Activated T-helper 1 cell treated with Interleukin-2 at 50 U/mL for 16 hours (primary cell): ENCODE measurements at regions not wholly inside any gene's neighbourhood (a gene's known extent, or its start where the extent isn't known, plus 50 kb on each side); places are given as distances from the start of the nearest gene placed in this dataset.
"Not testable (repeated sequence)": the region's sequence is repeated elsewhere in the genome, so short reads cannot be mapped to it uniquely, and the experiment has no call there.

Experiments used
- DNase-seq: peaks from one replicate; pipeline ENCODE4 v3.0.0-alpha.2; 2020; ENCODE audit warnings: low read depth

DNA sequence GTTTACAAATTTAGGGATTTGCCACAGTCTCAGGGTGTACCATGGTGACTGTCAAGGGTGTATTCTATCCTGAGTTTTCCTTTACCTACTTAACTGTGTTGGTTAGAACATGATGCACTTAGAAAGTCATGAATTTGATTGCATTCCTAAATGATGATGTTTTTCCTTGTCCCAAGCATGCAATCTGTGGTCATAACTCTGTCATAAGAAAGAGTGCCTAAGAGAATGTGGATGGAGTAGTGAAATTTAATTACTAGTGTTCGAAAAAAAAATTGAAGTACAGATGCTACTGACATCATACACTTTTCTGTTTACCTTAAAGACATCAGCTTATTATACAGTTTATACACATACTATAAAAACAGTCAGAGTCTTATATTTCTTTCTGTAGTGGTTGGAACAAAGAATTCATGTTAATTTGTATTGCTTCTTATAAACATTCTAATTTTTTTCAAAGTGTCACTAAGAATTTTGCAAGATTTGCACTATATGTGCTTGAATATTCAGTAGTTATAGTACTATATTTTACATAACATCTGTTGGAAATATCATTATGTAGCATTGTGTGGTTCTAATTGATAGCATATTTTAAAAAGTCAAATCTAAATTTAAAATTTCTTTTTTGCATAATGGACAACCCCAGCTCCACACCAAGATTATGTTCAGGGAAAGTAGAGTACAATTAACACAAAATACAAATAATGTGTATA is 231.3 kb upstream of the KCNMB2 start:
- no peak for DNase-seq

DNA sequence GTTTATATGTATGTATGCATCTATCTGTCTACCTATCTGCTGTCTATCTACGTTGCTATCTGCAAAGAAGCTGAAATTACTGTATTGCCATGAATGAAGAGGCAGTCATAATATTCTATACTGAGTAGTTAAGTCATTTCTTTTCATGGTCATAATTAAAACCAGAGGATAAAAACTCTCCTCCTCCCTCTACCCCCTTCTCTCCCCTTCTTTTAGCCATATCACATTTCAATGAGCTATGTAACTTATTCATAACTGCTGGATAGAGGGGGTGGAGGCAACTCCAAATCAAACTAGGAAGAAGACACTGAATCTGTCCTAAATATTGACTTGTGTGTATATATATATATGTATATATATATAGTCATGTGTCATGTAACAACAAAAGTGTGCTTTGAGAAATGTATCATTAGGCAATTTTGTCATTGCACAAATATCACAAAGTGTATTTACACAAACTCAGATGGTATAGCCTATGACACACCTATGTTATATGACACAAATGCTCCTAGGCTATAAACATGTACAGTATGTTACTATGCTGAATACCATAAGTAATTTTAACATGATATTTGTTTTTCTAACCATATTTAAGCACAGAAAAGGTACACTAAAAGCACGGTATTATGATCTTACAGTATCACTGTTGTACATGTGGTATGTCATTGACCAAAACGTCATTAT is 229.7 kb upstream of the KCNMB2 start:
- DNase-seq, result no peak

DNA sequence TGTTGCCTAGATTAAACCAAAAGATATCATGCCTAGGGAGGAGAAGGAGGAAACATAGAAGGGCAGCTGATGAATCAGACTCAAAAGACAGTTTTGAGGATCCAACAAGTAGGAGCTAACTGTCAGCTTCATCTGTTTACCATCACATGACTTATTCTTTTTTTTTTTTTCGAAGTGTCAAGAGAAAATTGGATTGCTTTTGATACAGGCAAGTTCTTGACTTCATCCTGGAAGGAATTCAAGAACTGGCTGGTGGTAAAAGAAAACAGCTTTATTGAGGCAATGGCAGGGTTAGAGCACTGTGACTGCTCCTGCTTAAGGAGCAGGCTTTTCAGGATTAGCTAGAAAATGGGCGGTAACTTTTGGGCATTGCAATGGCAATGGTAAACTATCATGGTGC is 227.5 kb upstream of the KCNMB2 start:
- no peak for DNase-seq

DNA sequence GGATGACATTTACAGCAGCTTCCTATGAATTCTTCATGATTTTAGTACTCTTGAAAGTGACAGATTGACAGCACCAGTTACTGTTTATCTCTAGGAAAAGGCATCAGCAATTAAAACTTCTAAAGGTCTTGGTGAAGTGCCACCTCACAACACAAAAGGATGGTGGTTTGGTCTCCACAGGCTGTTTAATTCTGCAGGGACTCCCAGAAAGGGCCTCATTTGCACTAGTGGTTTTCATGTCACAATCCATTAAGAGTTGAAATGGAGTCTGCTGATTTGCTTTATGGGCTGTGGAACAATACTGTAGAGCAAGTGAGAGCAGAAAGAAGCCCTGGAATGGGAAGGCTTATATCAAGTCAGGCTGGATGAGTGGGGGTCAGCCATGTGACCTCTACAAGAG is 225.3 kb upstream of the KCNMB2 start:
- DNase-seq, result no peak

DNA sequence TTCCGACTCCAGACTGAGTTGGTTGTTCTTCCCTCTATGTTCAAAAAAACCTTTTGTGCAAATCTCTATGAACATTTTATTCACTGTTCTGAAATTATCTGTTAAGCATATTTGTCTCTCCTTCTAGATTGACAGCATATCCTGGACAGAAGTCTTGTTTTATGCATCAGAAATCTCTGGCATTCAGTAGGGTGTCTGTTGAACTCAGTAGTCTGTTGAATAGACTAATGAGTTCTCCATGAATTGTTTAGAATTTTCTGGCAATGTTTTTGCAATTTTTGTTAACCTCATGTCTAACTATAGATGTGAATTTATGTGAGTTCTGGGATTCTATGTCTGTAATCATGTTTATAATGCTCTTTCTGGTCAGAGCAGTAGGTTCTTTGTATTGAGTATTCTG is 222.5 kb upstream of the KCNMB2 start:
- no peak for DNase-seq

DNA sequence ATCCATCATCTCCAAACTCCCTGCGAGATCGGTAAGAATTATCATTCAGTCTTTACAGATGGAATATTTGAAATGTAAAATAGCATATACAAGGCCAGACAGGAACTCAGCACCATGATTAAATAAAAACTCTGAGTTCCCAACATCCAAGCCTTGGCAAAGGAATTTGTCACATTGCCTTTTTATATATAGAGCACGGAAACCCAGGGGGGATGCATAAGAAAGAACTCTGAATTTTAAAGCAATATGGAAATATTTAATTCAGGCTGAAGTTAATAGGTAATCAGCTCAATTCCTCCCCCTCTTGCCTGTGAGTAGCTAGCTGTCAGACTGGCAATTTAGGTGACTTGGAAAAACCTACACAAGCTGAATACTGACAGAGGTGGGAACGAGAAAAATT is 217.9 kb upstream of the KCNMB2 start:
- DNase-seq, result no peak

DNA sequence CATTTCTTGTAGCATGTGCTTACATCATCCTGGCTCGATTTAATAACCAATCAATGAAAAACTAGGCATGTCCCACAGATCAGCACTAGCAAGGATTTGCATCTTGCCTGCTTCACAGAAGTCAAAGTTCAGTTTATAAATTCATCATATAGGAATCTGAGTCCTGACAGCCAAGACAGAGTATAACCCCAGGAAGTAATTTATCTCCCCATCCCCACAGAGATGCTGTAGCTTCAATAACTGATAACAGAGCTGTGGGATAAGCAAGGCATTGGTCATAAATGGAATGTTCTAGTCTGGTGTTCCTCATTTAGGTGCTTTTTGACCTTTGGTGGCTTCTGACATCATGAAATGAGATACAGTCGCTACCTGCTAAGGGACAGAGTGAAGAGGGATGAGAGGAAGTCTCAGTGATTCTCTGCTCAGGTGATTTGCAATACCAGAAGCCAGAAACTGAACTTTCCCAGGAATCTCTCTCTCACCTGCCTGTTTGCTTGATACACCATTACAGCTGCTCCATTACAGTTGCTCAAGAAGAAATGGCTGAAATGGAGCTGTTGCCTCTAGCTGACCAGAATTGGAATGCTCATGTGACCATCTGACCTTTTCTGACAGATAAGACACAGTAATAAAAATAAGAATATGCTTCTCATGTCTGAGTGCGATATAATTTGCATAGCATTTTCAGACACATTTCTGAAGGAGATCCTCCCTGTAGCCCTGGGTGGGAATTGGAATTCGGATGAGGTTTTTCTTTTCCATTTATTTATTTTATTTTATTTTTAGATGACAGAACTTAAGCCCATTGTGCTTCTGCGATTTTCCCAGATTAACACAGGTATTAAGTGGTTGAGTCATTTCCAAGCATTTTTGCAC is 217.1 kb upstream of the KCNMB2 start:
- no peak for DNase-seq

DNA sequence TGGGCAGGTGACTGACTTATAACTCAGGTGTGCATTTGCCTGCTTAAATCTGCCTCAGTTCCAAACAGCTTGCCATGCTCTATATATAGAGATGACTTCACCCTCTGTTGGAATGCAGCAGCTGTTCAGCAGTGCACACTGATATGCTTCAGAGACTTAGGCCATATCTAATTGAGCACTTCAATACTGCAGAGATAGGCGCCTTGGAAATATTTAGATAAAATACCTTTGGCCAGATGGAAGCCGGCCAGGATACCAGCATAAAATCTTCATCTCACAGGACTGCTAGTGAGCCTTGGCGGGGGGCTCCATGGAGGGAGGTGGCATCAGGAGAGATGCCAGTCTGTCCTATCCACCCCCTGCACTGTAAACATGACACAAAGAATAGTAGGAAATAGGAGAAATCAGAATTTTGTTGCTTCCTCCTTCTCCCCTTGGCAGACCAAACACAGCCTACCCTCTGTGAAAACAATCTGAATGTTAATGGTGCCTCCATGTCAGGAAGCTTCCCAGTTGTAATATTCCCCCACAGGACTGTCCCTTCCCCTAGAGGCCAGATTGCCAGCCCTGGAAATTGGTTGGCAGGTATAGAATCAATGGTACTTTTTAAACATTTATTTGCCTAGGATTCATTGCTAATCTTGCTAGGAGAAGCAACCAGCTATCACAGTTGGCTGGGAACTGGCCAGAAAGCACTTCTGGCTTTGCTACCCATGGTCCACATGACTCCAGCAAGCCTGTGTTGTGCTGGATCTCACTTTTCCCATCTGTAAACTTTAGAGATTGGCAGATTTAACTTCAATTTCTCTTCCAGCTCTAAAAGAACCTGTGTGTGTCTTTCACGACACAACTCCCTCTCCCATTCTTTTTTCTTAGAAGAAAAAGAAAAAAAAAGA is 215.5 kb upstream of the KCNMB2 start:
- DNase-seq, result no peak

DNA sequence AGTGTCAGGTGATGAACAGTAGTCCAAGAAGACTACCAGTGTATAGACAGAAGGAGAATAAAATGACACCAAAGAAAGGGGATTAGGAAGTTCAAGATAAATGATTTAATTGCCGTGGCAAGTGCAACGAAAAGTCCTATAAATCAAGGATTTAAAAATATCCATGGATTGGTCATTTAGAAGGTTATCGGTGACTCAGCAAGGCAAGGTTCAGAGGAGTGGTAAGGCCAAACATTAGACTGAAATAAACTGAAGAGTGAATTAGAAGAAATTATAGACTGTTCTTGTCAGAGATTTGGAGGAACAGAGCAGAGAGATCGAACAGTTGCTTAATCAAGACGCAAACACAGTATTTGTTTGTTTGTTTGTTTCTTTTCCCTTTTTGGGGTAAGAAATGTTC is 211.9 kb upstream of the KCNMB2 start:
- no peak for DNase-seq

DNA sequence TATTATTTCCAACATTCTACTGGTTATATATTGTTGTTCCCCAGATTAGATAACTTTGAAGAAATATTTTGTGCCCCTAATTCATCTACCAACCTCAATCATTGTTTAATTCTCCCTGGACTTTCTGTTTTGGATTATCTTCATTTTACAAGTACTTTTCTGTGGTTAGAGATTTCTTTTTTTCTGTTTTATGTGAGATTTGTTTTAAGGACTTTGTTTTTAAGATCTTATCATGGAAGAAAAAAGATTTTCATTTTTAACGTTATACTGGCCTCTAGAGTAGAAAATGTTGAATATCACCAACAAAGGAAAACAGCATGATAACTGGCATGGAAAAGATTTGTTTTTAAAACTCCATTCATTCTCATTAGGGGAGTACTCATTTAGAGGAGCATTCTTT is 210.9 kb upstream of the KCNMB2 start:
- no peak for DNase-seq

DNA sequence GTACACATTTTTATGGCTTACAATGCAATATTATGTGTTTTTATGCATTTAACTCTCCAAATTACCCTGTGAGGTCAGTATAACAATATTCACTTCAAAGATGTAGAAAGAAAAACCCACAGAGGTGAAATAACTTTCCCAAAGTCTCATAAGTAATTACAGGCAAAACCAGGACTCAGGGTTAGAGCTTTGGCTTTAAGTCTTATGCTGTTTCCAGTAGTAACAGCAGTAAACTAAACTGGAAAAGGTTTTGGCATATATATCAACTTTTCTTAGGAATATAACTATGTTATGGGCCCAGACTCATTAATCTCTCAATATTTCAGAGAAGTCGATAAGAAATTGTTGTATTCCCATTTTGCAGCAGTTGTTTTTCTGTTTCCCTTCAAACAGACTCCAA is 206.3 kb upstream of the KCNMB2 start:
- DNase-seq, result no peak

DNA sequence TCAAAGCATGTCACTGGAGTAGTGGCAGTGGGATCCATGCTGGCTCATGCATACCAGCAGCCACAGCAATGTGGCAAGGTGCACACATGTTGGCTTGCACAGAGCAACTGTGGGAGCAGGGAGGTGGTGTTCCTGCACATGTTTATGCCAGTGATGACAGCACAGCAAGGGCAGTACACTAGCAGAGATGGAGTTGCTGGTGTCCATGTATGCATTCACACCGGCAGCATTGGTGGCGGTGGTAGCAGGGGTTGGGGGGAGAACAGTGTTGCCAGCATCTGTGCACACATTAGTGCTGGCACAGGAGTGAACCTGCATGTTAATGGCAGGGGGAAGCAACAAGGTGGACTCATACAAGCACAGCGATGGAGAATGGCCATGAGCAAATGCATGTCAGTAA is 202.0 kb upstream of the KCNMB2 start:
- DNase-seq, result no peak

DNA sequence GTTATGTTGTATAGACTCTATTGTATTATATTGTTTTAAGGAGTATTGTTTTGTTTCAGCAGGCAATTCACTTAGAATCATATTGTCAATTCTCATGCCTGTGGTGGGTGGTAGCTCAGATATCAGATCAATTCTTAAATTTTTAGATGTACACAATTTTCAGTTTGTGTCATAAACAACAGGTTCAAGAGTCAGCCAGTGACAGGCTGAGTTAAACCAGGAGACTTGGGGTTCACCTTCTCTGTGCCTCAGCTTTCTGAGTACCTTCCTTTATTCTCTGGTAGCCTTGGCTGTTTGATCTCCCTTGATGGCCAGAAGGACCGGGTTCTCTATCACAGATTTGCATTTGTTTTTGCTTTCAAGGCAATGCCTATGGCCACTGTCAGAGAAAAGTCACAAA is 199.9 kb upstream of the KCNMB2 start:
- no peak for DNase-seq

DNA sequence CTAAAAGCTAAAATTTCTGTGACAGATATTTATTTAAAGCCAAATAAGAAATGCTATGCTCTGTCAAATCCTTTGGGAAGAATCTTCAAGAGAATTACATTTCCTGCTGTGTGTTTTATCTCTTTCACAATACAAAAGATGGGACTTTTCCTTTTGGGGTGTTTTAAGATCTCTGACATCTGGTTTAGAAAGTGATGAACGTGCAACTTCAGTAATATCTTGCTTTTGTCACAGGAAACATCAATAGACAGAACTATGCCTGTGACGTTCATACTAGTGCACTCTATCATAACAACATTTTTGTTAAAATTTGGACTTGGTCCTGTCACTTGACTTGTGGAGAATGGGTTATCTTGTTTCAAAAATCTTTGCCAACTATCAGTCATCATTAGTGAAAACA is 195.7 kb upstream of the KCNMB2 start:
- no peak for DNase-seq

DNA sequence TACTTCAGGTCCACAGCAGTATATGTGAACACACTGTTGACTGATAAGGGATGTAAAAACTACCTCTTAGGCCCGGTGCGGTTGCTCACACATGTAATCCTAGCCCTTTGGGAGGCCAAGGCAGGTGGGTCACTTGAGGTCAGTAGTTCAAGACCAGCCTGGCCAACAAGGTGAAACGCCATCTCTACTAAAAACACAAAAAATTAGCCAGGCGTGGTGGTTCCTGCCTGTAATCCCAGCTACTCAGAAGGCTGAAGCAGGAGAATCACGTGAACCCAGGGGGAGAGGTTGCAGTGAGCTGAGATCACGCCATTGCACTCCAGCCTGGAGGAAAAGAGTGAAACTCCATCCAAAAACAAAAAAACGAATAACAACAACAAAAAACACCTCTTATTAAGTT is 194.6 kb upstream of the KCNMB2 start:
- DNase-seq, result no peak

DNA sequence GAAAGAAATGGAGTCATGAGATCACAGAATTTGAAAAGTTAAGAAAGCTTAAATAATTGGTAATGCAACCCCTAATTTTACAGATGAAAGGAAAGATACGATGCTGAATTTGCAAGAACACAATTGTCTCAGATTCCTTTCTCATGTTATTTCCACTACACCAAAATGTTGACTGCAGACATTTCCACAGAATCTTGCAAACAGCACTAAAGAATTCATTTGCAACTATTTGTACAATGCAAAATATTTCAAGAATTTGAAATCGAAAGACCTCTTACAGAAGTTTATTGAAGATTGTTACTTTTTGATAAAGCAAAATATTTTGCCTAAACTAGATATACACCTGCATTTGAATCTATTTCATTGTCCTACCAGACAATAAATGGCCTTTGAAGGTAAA is 194.1 kb upstream of the KCNMB2 start:
- no peak for DNase-seq

DNA sequence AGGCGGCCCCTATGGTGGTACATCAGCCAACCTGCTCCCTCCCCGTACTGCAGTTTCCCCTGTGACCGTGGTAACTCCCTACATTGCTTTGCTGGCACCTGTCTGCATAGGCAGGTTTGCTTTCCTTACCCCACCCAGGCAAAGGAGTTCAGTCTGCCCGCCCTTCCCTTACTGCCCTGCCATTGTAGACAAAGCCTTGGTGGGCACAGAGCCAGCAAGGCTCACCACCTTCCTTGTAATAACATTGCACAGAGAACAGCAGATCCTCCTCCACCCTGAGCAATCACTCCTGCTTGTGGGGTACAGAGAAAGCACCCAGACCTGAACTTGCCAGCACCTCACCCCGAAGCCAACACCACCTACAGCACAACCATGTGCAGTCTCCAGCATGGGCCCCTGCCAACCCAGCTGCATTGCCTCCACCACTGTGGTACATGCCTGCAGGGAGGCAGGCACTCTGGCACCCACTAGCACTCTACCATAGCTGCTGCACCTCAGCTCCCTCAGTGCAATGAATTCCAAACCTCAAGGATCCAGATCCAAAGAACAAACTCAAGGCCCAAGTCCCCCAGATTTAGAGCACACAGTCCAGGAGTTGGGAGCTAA is 192.7 kb upstream of the KCNMB2 start:
- DNase-seq, result no peak

DNA sequence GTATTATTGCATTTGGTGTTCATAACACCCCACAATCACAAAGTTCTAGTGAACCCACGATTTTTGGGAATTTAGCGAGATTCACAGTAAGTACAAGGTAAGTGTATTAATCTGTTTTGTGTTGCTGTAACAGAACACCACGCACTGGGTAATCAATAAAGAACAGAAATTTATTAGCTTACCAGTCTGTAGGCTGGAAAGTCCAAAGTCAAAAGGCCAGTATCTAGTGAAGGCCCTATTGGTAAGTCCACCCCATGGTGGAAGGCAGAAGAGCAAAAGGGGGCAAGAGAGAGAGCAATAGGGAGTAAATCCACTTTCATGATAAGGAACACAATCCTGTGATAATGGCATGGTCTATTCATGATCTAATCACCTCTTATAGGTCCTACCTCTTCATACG is 190.3 kb upstream of the KCNMB2 start:
- no peak for DNase-seq

DNA sequence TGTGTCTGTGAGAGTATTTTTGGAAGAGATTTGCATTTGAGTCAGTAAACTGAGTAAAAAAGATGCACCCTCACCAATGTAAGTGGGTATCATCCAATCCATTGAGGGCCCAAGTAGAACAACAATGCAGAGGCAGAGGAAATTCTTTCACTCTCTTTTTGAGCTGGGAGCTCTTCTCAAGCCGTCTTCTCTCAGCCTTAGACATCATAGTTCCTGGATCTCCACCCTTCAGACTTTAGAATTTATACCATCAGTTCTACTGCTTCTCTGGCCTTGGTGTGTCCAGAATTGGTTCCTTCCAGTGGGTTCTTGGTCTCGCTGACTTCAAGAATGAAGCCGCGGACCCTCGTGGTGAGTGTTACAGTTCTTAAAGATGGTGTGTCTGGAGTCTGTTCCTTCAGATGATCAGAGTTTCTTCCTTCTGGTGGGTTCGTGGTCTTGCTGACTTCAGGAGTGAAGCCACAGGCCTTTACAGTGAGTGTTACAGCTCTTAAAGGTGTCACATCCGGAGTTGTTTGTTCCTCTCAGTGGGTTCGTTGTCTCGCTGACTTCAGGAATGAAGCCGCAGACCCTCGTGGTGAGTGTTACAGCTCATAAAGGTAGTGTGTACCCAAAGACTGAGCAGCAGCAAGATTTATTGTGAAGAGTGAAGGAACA is 187.5 kb upstream of the KCNMB2 start:
- not testable (repeated sequence) for DNase-seq

DNA sequence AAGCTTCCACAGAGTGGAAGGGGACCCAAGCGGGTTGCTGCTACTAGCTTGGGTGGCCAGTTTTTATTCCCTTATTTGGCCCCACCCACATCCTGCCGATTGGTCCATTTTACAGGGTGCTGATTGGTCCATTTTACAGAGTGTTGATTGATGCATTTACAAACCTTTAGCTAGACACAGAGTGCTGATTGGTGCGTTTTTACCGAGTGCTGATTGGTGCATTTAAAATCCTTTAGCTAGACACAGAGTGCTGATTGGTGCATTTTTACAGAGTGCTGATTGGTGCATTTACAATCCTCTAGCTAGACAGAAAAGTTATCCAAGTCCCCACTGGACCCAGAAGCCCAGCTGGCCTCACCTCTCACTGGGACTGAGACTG is 187.0 kb upstream of the KCNMB2 start:
- DNase-seq, result not testable (repeated sequence)

DNA sequence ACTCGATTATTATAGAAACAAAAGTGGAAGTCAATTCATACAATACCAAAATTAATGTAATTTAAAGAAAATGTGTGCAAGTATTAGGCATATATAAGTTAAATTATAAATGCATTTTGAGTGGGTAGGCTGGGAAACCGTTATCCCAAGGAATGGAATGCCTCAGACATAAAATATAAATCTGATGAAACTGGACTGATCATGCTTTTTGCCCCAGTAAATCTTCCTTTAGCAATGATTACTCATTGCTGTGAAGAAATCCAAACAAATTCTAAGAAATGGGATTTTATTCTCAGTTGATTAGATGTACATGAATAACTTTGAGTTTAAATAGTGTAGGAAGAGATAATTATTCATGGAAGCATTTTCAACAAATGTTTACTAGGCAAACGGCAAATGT is 185.5 kb upstream of the KCNMB2 start:
- no peak for DNase-seq
